GM12872 (cell line): ENCODE measurements at regions not wholly inside any gene's neighbourhood (a gene's known extent, or its start where the extent isn't known, plus 50 kb on each side); places are given as distances from the start of the nearest gene placed in this dataset.

Experiments
- CTCF ChIP-seq: IDR thresholded peaks from 3 replicates; pipeline ENCODE4 v1.5.1; 2011; ENCODE audit warnings: low read depth, mild to moderate bottlenecking, low read length, moderate library complexity; ENCODE audit not compliant: insufficient read depth

GRCh38 chr6:71391126-71391525, 102.5 kb downstream of the OGFRL1 start:
- no peak for TF ChIP-seq CTCF

GRCh38 chr6:71392276-71392675, 103.7 kb downstream of the OGFRL1 start:
- no peak for TF ChIP-seq CTCF

GRCh38 chr6:71393471-71393870, 104.9 kb downstream of the OGFRL1 start:
- TF ChIP-seq CTCF: no peak

GRCh38 chr6:71393981-71394432, 105.4 kb downstream of the OGFRL1 start:
- TF ChIP-seq CTCF: no peak

- TF ChIP-seq CTCF: no peak
Observed at GRCh38 chr6:71394926-71395325, 106.3 kb downstream of the OGFRL1 start.

- TF ChIP-seq CTCF: no peak
Observed at GRCh38 chr6:71395731-71396409, 107.3 kb downstream of the OGFRL1 start.

- TF ChIP-seq CTCF: no peak
Observed at GRCh38 chr6:71396410-71396801, 107.8 kb downstream of the OGFRL1 start.

- TF ChIP-seq CTCF: no peak
Observed at GRCh38 chr6:71399279-71399678, 110.7 kb downstream of the OGFRL1 start.
